Endothelial cell of umbilical vein (primary cell): ENCODE measurements at regions not wholly inside any gene's neighbourhood (a gene's known extent, or its start where the extent isn't known, plus 50 kb on each side); places are given as distances from the start of the nearest gene placed in this dataset.

ENCODE experiments used
- CTCF ChIP-seq, 2 donors: IDR thresholded peaks; 1 replicate in 1 of 2; 2 replicates in 1 of 2; pipeline ENCODE4 v1.5.1; 2011; ENCODE audit warnings: low read length in 2 of 2, mild to moderate bottlenecking in 2 of 2, moderate library complexity in 2 of 2, control low read depth in 1 of 2, inconsistent platforms in 1 of 2, low read depth in 1 of 2; ENCODE audit not compliant: insufficient read depth in 1 of 2; ENCODE audit errors: extremely low read depth in 1 of 2
- POLR2AphosphoS5 ChIP-seq: IDR thresholded peaks from 2 replicates; pipeline ENCODE4 v1.6.1; 2012; ENCODE audit warnings: low read depth, mild to moderate bottlenecking, control low read depth, low read length, moderate library complexity; ENCODE audit not compliant: insufficient read depth

GRCh38 chr19:32138416-32138815, 207.0 kb upstream of the ZNF507 start:
- TF ChIP-seq POLR2AphosphoS5, result no peak
- no peak for TF ChIP-seq CTCF (IDR thresholded peaks at IDR 0.05; ENCODE audit: extremely low read depth in 1 of 2, insufficient read depth in 1 of 2, low read depth in 1 of 2, low read length in 2 of 2)
